ENCODE measurements at regions not wholly inside any gene's neighbourhood (a gene's known extent, or its start where the extent isn't known, plus 50 kb on each side); places are given as distances from the start of the nearest gene placed in this dataset.

- TF ChIP-seq CTCF (IDR thresholded peaks at IDR 0.05; ENCODE audit: low read depth, low read length, missing input control): no peak
- no peak for TF ChIP-seq MAX (IDR thresholded peaks at IDR 0.05)
- no peak for TF ChIP-seq YY1 (IDR thresholded peaks at IDR 0.05)
- no peak for TF ChIP-seq REST (IDR thresholded peaks at IDR 0.05)
- TF ChIP-seq ATF3 (IDR thresholded peaks at IDR 0.05): no peak
- TF ChIP-seq GABPA (IDR thresholded peaks at IDR 0.05 in 1 of 2, conservative IDR thresholded peaks at IDR 0.05 in 1 of 2): no peak
- no peak for TF ChIP-seq TAF1 (conservative IDR thresholded peaks at IDR 0.05)
- TF ChIP-seq SP1 (IDR thresholded peaks at IDR 0.05): no peak
- no peak for TF ChIP-seq HNF4G (IDR thresholded peaks at IDR 0.05)
- no peak for TF ChIP-seq HNF4A (conservative IDR thresholded peaks at IDR 0.05)
- TF ChIP-seq EGR1 (IDR thresholded peaks at IDR 0.05; ENCODE audit: low read depth in 2 of 2): no peak
These were observed 532.2 kb downstream of the ACTL7B start for GRCh38 chr9:108323615-108324014.
